ENCODE measurements at regions not wholly inside any gene's neighbourhood (a gene's known extent, or its start where the extent isn't known, plus 50 kb on each side); places are given as distances from the start of the nearest gene placed in this dataset.
"Not testable (repeated sequence)": the region's sequence is repeated elsewhere in the genome, so short reads cannot be mapped to it uniquely, and the experiment has no call there.

DNA sequence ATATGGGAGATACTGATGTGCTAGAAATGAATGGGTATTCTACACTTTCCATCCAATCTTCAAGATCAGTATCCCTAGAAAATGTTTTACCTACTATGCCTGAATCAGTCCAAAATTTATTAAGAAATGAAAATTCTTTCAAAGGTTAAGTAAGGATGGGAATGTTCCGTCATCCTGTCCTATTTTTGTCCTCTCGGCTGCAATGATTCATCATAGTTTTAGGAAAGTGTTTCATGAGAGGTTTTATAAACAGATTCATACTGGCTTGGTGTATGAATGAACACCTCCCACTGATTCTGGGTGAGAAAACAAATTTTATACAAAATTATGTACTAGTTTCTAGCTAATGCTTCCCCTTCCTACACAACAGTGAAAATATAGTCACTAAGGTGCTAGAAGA, 504.6 kb upstream of the NR5A2 start:
- Histone ChIP-seq H3K27ac (ENCODE audit: low read length) (no peak overlapping the region), H3K4me3 (ENCODE audit: low read length) (no peak overlapping the region), H4K20me1 (ENCODE audit: insufficient read depth) (no peaks in the 10 kb centered on the region), H3K9me3 (ENCODE audit: low read length) (no peaks in the 10 kb centered on the region), H3K36me3 (ENCODE audit: insufficient read depth, low read length) (no peaks in the 10 kb centered on the region), H3K9ac (ENCODE audit: low read length) (no peak overlapping the region), H2AFZ (ENCODE audit: low read depth, low read length) (no peak overlapping the region), H3K9me2 (ENCODE audit: insufficient read depth, low read length) (no peaks in the 10 kb centered on the region), H3K4me2 (ENCODE audit: low read length) (no peak overlapping the region), H3K79me2 (replicated peaks; ENCODE audit: insufficient read depth, low read length) (no peaks in the 10 kb centered on the region), H3F3A (ENCODE audit: insufficient read depth, low read length, poor library complexity, severe bottlenecking) (no peaks in the 10 kb centered on the region), H3K27me3 (ENCODE audit: insufficient read depth, low read depth, low read length) (no peaks in the 10 kb centered on the region)
- TF ChIP-seq MXI1 (conservative IDR thresholded peaks at IDR 0.05; ENCODE audit: poor library complexity, severe bottlenecking) (no peak), RAD21 (conservative IDR thresholded peaks at IDR 0.05) (no peak), EZH2 (IDR thresholded peaks at IDR 0.05; ENCODE audit: borderline replicate concordance, insufficient read depth, low read length, poor library complexity, severe bottlenecking) (no peak), POLR2AphosphoS5 (IDR thresholded peaks at IDR 0.05) (no peak), SMC3 (conservative IDR thresholded peaks at IDR 0.05; ENCODE audit: poor library complexity) (no peak)
- TF ChIP-seq, protein P1, sequence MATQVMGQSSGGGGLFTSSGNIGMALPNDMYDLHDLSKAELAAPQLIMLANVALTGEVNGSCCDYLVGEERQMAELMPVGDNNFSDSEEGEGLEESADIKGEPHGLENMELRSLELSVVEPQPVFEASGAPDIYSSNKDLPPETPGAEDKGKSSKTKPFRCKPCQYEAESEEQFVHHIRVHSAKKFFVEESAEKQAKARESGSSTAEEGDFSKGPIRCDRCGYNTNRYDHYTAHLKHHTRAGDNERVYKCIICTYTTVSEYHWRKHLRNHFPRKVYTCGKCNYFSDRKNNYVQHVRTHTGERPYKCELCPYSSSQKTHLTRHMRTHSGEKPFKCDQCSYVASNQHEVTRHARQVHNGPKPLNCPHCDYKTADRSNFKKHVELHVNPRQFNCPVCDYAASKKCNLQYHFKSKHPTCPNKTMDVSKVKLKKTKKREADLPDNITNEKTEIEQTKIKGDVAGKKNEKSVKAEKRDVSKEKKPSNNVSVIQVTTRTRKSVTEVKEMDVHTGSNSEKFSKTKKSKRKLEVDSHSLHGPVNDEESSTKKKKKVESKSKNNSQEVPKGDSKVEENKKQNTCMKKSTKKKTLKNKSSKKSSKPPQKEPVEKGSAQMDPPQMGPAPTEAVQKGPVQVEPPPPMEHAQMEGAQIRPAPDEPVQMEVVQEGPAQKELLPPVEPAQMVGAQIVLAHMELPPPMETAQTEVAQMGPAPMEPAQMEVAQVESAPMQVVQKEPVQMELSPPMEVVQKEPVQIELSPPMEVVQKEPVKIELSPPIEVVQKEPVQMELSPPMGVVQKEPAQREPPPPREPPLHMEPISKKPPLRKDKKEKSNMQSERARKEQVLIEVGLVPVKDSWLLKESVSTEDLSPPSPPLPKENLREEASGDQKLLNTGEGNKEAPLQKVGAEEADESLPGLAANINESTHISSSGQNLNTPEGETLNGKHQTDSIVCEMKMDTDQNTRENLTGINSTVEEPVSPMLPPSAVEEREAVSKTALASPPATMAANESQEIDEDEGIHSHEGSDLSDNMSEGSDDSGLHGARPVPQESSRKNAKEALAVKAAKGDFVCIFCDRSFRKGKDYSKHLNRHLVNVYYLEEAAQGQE (IDR thresholded peaks at IDR 0.05; ENCODE audit: borderline replicate concordance) = no peak
- TF ChIP-seq, protein P2, sequence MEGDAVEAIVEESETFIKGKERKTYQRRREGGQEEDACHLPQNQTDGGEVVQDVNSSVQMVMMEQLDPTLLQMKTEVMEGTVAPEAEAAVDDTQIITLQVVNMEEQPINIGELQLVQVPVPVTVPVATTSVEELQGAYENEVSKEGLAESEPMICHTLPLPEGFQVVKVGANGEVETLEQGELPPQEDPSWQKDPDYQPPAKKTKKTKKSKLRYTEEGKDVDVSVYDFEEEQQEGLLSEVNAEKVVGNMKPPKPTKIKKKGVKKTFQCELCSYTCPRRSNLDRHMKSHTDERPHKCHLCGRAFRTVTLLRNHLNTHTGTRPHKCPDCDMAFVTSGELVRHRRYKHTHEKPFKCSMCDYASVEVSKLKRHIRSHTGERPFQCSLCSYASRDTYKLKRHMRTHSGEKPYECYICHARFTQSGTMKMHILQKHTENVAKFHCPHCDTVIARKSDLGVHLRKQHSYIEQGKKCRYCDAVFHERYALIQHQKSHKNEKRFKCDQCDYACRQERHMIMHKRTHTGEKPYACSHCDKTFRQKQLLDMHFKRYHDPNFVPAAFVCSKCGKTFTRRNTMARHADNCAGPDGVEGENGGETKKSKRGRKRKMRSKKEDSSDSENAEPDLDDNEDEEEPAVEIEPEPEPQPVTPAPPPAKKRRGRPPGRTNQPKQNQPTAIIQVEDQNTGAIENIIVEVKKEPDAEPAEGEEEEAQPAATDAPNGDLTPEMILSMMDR (IDR thresholded peaks at IDR 0.05; ENCODE audit: poor library complexity, severe bottlenecking) = no peak

DNA sequence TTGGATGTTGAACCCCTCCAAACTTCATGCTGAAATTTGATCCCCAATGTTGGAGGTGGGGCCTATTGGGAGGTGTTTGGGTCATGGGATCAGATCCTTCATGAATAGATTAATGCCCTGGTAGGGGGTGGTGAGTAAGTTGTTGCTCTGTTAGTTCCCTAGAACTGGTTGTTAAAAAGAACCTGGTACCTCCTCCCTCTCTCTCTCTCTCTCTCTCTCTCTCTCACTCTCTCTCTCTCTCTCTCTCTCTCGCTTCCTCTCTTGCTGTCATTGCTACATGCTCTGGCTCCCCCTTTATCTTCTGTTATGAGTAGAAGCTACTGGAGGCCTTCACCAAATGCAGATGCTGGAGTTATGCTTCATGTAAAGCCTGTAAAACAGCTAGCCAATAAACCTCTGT, 498.2 kb upstream of the NR5A2 start:
- no peak overlapping the region for H3K9ac ChIP-seq (ENCODE audit: low read length)
- no peaks in the 10 kb centered on the region for H3K36me3 ChIP-seq (ENCODE audit: insufficient read depth, low read length)
- H4K20me1 ChIP-seq (ENCODE audit: insufficient read depth) = no peaks in the 10 kb centered on the region
- H3K79me2 ChIP-seq (replicated peaks; ENCODE audit: insufficient read depth, low read length) = no peaks in the 10 kb centered on the region
- TF ChIP-seq RAD21 (conservative IDR thresholded peaks at IDR 0.05) (no peak), MXI1 (conservative IDR thresholded peaks at IDR 0.05; ENCODE audit: poor library complexity, severe bottlenecking) (no peak), SMC3 (conservative IDR thresholded peaks at IDR 0.05; ENCODE audit: poor library complexity) (no peak), EP300 (conservative IDR thresholded peaks at IDR 0.05; ENCODE audit: poor library complexity, severe bottlenecking) (no peak), POLR2AphosphoS5 (IDR thresholded peaks at IDR 0.05) (no peak), TAF1 (IDR thresholded peaks at IDR 0.05; ENCODE audit: low read depth) (no peak), EZH2 (IDR thresholded peaks at IDR 0.05; ENCODE audit: borderline replicate concordance, insufficient read depth, low read length, poor library complexity, severe bottlenecking) (no peak)
- TF ChIP-seq, protein P1 (IDR thresholded peaks at IDR 0.05; ENCODE audit: borderline replicate concordance) = no peak
- TF ChIP-seq, protein P2 (IDR thresholded peaks at IDR 0.05; ENCODE audit: poor library complexity, severe bottlenecking) = no peak
- H3K27ac ChIP-seq (ENCODE audit: low read length) = no peak overlapping the region
- no peaks in the 10 kb centered on the region for H3K27me3 ChIP-seq (ENCODE audit: insufficient read depth, low read depth, low read length)
- H3K9me2 ChIP-seq (ENCODE audit: insufficient read depth, low read length) = no peaks in the 10 kb centered on the region
- no peak overlapping the region for H2AFZ ChIP-seq (ENCODE audit: low read depth, low read length)
- no peak overlapping the region for H3K4me3 ChIP-seq (ENCODE audit: low read length)
- no peak overlapping the region for H3K4me2 ChIP-seq (ENCODE audit: low read length)
- no peaks in the 10 kb centered on the region for H3K9me3 ChIP-seq (ENCODE audit: low read length)
- H3F3A ChIP-seq (ENCODE audit: insufficient read depth, low read length, poor library complexity, severe bottlenecking) = no peaks in the 10 kb centered on the region

DNA sequence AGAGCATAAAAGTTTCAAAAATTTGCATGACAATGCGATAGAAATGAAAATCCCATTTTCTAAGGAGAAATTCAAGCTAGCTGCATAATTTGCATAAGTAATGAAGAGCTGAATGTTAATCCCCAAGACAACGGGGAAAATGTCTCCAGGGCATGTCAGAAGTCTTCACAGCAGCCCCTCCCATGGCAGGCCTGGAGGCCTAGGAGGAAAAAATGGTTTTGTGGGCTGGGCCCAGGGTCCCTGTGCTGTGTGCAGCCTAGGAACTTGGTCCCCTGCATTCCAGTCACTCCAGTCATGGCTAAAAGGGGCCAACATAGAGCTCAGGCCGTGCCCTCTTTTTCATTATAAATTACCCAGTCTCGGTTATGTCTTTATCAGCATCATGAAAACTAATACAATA, 494.1 kb upstream of the NR5A2 start:
- H3K36me3 ChIP-seq (ENCODE audit: insufficient read depth, low read length); H3K4me2 ChIP-seq (ENCODE audit: low read length); H3K4me3 ChIP-seq (ENCODE audit: low read length); H3K27ac ChIP-seq (ENCODE audit: low read length); H3K27me3 ChIP-seq (ENCODE audit: insufficient read depth, low read depth, low read length); H3F3A ChIP-seq (ENCODE audit: insufficient read depth, low read length, poor library complexity, severe bottlenecking); H2AFZ ChIP-seq (ENCODE audit: low read depth, low read length); H4K20me1 ChIP-seq (ENCODE audit: insufficient read depth); H3K9ac ChIP-seq (ENCODE audit: low read length); H3K9me3 ChIP-seq (ENCODE audit: low read length); H3K79me2 ChIP-seq (replicated peaks; ENCODE audit: insufficient read depth, low read length); H3K9me2 ChIP-seq (ENCODE audit: insufficient read depth, low read length): not testable (repeated sequence)

Measured in neural cell (in vitro differentiated cells).